ENCODE measurements at regions not wholly inside any gene's neighbourhood (a gene's known extent, or its start where the extent isn't known, plus 50 kb on each side); places are given as distances from the start of the nearest gene placed in this dataset.

DNA sequence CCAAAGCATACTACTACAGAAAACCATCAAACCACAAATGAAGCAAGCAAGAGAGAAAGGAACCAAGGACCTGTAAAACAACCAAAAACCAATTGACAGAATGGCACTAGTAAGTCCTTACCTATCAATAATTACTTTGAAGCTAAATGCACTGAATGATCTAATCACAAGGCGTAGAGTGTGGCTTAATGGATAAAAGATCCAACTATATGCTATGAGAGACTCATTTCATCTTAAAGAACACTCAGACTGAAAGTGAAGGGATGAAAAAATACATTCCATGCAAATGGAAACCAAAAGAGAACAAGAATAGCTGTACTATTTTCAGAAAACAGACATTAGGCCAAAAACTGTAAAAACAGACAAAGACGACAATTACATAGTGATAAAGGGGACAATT, 70.7 kb downstream of the CRPPA start:
- TF ChIP-seq, protein P1, sequence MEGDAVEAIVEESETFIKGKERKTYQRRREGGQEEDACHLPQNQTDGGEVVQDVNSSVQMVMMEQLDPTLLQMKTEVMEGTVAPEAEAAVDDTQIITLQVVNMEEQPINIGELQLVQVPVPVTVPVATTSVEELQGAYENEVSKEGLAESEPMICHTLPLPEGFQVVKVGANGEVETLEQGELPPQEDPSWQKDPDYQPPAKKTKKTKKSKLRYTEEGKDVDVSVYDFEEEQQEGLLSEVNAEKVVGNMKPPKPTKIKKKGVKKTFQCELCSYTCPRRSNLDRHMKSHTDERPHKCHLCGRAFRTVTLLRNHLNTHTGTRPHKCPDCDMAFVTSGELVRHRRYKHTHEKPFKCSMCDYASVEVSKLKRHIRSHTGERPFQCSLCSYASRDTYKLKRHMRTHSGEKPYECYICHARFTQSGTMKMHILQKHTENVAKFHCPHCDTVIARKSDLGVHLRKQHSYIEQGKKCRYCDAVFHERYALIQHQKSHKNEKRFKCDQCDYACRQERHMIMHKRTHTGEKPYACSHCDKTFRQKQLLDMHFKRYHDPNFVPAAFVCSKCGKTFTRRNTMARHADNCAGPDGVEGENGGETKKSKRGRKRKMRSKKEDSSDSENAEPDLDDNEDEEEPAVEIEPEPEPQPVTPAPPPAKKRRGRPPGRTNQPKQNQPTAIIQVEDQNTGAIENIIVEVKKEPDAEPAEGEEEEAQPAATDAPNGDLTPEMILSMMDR (IDR thresholded peaks at IDR 0.05 in 4 of 5, conservative IDR thresholded peaks at IDR 0.05 in 1 of 5), result no peak
- TF ChIP-seq POLR2A (IDR thresholded peaks at IDR 0.05), result no peak
